ENCODE measurements at regions not wholly inside any gene's neighbourhood (a gene's known extent, or its start where the extent isn't known, plus 50 kb on each side); places are given as distances from the start of the nearest gene placed in this dataset.

GRCh38 chr4:153919667-153920066 lies 130.8 kb upstream of the SFRP2 start:
- no peaks in the 10 kb centered on the region for H3K36me3 ChIP-seq (replicated peaks in 1 of 2)
- no peaks in the 10 kb centered on the region for H3K27me3 ChIP-seq
- no peaks in the 10 kb centered on the region for H3K4me1 ChIP-seq (replicated peaks in 1 of 2)
- intact Hi-C loops (cut with DNase I): no loop called here
- no peak overlapping the region for H3K27ac ChIP-seq
- TF ChIP-seq, protein P1, sequence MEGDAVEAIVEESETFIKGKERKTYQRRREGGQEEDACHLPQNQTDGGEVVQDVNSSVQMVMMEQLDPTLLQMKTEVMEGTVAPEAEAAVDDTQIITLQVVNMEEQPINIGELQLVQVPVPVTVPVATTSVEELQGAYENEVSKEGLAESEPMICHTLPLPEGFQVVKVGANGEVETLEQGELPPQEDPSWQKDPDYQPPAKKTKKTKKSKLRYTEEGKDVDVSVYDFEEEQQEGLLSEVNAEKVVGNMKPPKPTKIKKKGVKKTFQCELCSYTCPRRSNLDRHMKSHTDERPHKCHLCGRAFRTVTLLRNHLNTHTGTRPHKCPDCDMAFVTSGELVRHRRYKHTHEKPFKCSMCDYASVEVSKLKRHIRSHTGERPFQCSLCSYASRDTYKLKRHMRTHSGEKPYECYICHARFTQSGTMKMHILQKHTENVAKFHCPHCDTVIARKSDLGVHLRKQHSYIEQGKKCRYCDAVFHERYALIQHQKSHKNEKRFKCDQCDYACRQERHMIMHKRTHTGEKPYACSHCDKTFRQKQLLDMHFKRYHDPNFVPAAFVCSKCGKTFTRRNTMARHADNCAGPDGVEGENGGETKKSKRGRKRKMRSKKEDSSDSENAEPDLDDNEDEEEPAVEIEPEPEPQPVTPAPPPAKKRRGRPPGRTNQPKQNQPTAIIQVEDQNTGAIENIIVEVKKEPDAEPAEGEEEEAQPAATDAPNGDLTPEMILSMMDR (IDR thresholded peaks at IDR 0.05): no peak
- no peak for TF ChIP-seq POLR2A (IDR thresholded peaks at IDR 0.05)
- 77 to 88% (median 81%) methylated on average over 3 of the region's 3 CpGs for WGBS, 4 donors
- no peaks in the 10 kb centered on the region for H3K9me3 ChIP-seq (replicated peaks in 1 of 3)
- no peak for DNase-seq
- no peak overlapping the region for H3K4me3 ChIP-seq

DNA sequence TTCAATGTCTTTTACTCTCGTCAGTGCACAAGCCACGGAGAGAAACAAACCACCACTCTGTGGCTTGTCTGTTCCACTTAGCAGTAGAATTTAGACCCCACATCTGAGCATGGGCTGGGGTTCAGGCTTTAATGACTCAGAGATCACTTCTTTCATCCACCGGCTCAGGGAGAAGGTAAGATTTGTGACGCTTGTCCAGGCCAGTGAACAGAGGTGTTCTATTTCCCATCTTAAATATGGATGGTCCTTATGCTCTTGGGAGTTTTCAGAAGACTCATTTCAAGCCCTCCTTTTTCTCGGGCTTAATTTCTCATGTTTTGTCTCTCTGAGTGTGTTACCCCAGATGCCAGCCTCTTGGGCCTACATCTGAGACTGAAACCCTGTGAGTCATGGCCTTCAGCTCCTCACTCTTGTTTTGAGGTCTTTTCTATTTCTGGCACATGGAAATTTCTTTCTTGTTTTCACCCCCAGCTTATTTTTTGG lies 127.4 kb upstream of the SFRP2 start:
- TF ChIP-seq, protein P1 (IDR thresholded peaks at IDR 0.05): no peak
- TF ChIP-seq POLR2A (IDR thresholded peaks at IDR 0.05): no peak
- H3K27me3 ChIP-seq: no peaks in the 10 kb centered on the region
- H3K27ac ChIP-seq: no peak overlapping the region
- no peaks in the 10 kb centered on the region for H3K36me3 ChIP-seq (replicated peaks in 1 of 2)
- WGBS, 4 donors: 76 to 87% (median 82%) methylated on average over 5 of the region's 5 CpGs
- H3K4me3 ChIP-seq: no peak overlapping the region
- DNase-seq: no peak
- no peaks in the 10 kb centered on the region for H3K4me1 ChIP-seq (replicated peaks in 1 of 2)
- no peaks in the 10 kb centered on the region for H3K9me3 ChIP-seq (replicated peaks in 1 of 3)
- intact Hi-C loops (cut with DNase I): no loop called here

DNA sequence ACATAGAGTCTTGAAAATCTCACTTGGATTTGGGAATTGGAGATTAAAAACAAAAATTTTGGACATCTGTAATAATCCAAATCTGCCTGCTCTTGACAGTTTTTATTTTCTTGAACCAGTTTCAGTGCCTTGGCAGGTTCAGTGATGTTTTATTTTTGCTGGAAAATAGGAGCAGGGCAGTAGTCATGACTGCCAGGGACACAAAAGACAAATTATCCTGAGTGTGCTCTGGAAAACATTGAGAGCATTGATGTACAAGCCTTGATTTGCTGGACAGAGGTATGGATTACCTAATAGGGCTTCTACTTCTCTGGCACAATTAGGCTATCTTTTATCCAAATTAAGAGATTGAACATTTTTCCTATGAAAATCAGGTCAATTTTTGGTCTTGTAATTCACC lies 123.4 kb upstream of the SFRP2 start:
- intact Hi-C loops (cut with DNase I): no loop called here
- Histone ChIP-seq H3K36me3 (replicated peaks in 1 of 2) (no peaks in the 10 kb centered on the region), H3K4me1 (replicated peaks in 1 of 2) (no peaks in the 10 kb centered on the region), H3K27me3 (no peaks in the 10 kb centered on the region), H3K9me3 (replicated peaks in 1 of 3) (no peaks in the 10 kb centered on the region), H3K4me3 (no peak overlapping the region), H3K27ac (no peak overlapping the region)
- DNase-seq: no peak
- TF ChIP-seq, protein P1 (IDR thresholded peaks at IDR 0.05): no peak
- TF ChIP-seq POLR2A (IDR thresholded peaks at IDR 0.05): no peak

DNA sequence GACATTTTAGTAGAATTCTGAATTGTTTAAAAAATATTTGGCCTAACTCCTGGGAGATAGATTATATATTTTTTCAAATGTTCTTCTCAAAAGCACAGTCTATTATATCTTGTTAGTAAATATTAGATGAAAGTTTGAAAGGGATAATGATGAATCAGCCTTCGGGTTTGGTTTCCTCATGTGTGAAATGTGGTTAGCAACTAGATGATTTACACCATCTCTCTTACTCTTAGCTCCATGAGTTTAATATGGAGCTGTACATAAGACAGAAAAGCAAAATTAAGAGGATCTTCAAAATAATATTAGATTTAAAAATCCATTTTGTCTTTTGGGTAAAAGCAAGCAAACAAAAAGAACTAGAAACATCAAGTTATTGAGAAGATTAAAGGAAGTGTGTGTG lies 120.8 kb upstream of the SFRP2 start:
- H3K36me3 ChIP-seq (replicated peaks in 1 of 2): no peaks in the 10 kb centered on the region
- H3K27ac ChIP-seq: no peak overlapping the region
- DNase-seq: no peak
- no peaks in the 10 kb centered on the region for H3K27me3 ChIP-seq
- TF ChIP-seq POLR2A (IDR thresholded peaks at IDR 0.05): no peak
- TF ChIP-seq, protein P1 (IDR thresholded peaks at IDR 0.05): no peak
- intact Hi-C loops (cut with DNase I): no loop called here
- no peaks in the 10 kb centered on the region for H3K4me1 ChIP-seq (replicated peaks in 1 of 2)
- H3K9me3 ChIP-seq (replicated peaks in 1 of 3): no peaks in the 10 kb centered on the region
- WGBS, 4 donors: 39 to 51% (median 45%) methylated on average over 1 of the region's 1 CpG
- H3K4me3 ChIP-seq: no peak overlapping the region
